Nephron progenitor cell (in vitro differentiated cells): ENCODE measurements at regions not wholly inside any gene's neighbourhood (a gene's known extent, or its start where the extent isn't known, plus 50 kb on each side); places are given as distances from the start of the nearest gene placed in this dataset.

Experiments
- DNase-seq: peaks from one replicate; pipeline ENCODE4 v3.0.0; 2021
- H3K27ac Mint-ChIP-seq: 2 replicates; pipeline ENCODE4 v1.8.0; 2021; ENCODE audit warnings: mild to moderate bottlenecking, moderate library complexity, mixed read lengths
- H3K27me3 Mint-ChIP-seq: 2 replicates; pipeline ENCODE4 v1.8.0; 2021; ENCODE audit warnings: mild to moderate bottlenecking, low read depth, mixed read lengths; ENCODE audit not compliant: poor library complexity
- H3K36me3 Mint-ChIP-seq: 2 replicates; pipeline ENCODE4 v1.8.0; 2021; ENCODE audit warnings: low read depth, mixed read lengths
- H3K4me1 Mint-ChIP-seq: 2 replicates; pipeline ENCODE4 v1.8.0; 2021; ENCODE audit warnings: mixed read lengths
- H3K4me3 Mint-ChIP-seq: 2 replicates; pipeline ENCODE4 v1.8.0; 2021; ENCODE audit warnings: mild to moderate bottlenecking, moderate library complexity, mixed read lengths
- H3K9me3 Mint-ChIP-seq: 2 replicates; pipeline ENCODE4 v1.8.0; 2021; ENCODE audit warnings: mild to moderate bottlenecking, moderate library complexity, mixed read lengths
- CTCF ChIP-seq: fragments of 200-600 bp; sonication (generic); IDR thresholded peaks from 2 replicates; pipeline ENCODE4 v1.5.0; 2021; ENCODE audit warnings: antibody characterized with exemption

- Mint-ChIP-seq H3K27me3 (peaks cover 8% of the 10 kb centered on the region), H3K4me3 (no peak overlapping the region), H3K4me1 (no peaks in the 10 kb centered on the region), H3K9me3 (peaks cover 7% of the 10 kb centered on the region), H3K27ac (no peak overlapping the region), H3K36me3 (no peaks in the 10 kb centered on the region)
- no peak for TF ChIP-seq CTCF
- DNase-seq: no peak
Observed at GRCh38 chr2:220783671-220784070, 788.4 kb downstream of the EPHA4 start.

- DNase-seq: no peak
- H3K27ac Mint-ChIP-seq: no peak overlapping the region
- no peaks in the 10 kb centered on the region for H3K4me1 Mint-ChIP-seq
- peaks cover 8% of the 10 kb centered on the region for H3K27me3 Mint-ChIP-seq
- no peaks in the 10 kb centered on the region for H3K36me3 Mint-ChIP-seq
- no peak overlapping the region for H3K4me3 Mint-ChIP-seq
- peaks cover 6% of the 10 kb centered on the region for H3K9me3 Mint-ChIP-seq
- no peak for TF ChIP-seq CTCF
Observed at GRCh38 chr2:220785178-220785577, 786.9 kb downstream of the EPHA4 start.

GRCh38 chr2:220786216-220786615 is 785.9 kb downstream of the EPHA4 start:
- Mint-ChIP-seq H3K9me3 (peaks cover 6% of the 10 kb centered on the region), H3K36me3 (no peaks in the 10 kb centered on the region), H3K4me1 (no peaks in the 10 kb centered on the region), H3K27me3 (peaks cover 8% of the 10 kb centered on the region), H3K27ac (no peak overlapping the region), H3K4me3 (no peak overlapping the region)
- no peak for TF ChIP-seq CTCF
- DNase-seq: no peak

- no peak overlapping the region for H3K4me3 Mint-ChIP-seq
- no peak overlapping the region for H3K27ac Mint-ChIP-seq
- no peaks in the 10 kb centered on the region for H3K4me1 Mint-ChIP-seq
- H3K9me3 Mint-ChIP-seq: peaks cover 6% of the 10 kb centered on the region
- no peak for DNase-seq
- TF ChIP-seq CTCF: no peak
- H3K27me3 Mint-ChIP-seq: peaks cover 5% of the 10 kb centered on the region
- H3K36me3 Mint-ChIP-seq: no peaks in the 10 kb centered on the region
Observed at GRCh38 chr2:220787251-220787650, 784.9 kb downstream of the EPHA4 start.

GRCh38 chr2:220789961-220790360 is 782.1 kb downstream of the EPHA4 start:
- DNase-seq: no peak
- TF ChIP-seq CTCF: no peak
- H3K36me3 Mint-ChIP-seq: no peaks in the 10 kb centered on the region
- H3K4me3 Mint-ChIP-seq: no peak overlapping the region
- no peak overlapping the region for H3K27ac Mint-ChIP-seq
- H3K27me3 Mint-ChIP-seq: peaks cover 6% of the 10 kb centered on the region
- H3K4me1 Mint-ChIP-seq: no peaks in the 10 kb centered on the region
- peaks cover 6% of the 10 kb centered on the region for H3K9me3 Mint-ChIP-seq

GRCh38 chr2:220795705-220796104 is 776.4 kb downstream of the EPHA4 start:
- H3K4me3 Mint-ChIP-seq: no peak overlapping the region
- no peaks in the 10 kb centered on the region for H3K9me3 Mint-ChIP-seq
- TF ChIP-seq CTCF: no peak
- H3K4me1 Mint-ChIP-seq: no peaks in the 10 kb centered on the region
- no peak for DNase-seq
- H3K27ac Mint-ChIP-seq: no peak overlapping the region
- H3K36me3 Mint-ChIP-seq: no peaks in the 10 kb centered on the region
- peaks cover 6% of the 10 kb centered on the region for H3K27me3 Mint-ChIP-seq
